ENCODE measurements at regions not wholly inside any gene's neighbourhood (a gene's known extent, or its start where the extent isn't known, plus 50 kb on each side); places are given as distances from the start of the nearest gene placed in this dataset.

GRCh38 chr14:104262515-104263514, 124.4 kb downstream of the KIF26A start:
- H3K4me3 ChIP-seq, result no peak overlapping the region
- no peaks in the 10 kb centered on the region for H3K9me3 ChIP-seq
- TF ChIP-seq, protein P1, sequence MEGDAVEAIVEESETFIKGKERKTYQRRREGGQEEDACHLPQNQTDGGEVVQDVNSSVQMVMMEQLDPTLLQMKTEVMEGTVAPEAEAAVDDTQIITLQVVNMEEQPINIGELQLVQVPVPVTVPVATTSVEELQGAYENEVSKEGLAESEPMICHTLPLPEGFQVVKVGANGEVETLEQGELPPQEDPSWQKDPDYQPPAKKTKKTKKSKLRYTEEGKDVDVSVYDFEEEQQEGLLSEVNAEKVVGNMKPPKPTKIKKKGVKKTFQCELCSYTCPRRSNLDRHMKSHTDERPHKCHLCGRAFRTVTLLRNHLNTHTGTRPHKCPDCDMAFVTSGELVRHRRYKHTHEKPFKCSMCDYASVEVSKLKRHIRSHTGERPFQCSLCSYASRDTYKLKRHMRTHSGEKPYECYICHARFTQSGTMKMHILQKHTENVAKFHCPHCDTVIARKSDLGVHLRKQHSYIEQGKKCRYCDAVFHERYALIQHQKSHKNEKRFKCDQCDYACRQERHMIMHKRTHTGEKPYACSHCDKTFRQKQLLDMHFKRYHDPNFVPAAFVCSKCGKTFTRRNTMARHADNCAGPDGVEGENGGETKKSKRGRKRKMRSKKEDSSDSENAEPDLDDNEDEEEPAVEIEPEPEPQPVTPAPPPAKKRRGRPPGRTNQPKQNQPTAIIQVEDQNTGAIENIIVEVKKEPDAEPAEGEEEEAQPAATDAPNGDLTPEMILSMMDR (IDR thresholded peaks at IDR 0.05), result no peak
- TF ChIP-seq POLR2AphosphoS5 (IDR thresholded peaks at IDR 0.05), result no peak
- no peak for TF ChIP-seq POLR2A (IDR thresholded peaks at IDR 0.05)
- WGBS, 2 donors (ENCODE audit: low coverage in 1 of 2), result 84% methylated on average over 8 of the region's 16 CpGs; no CpG with 5 or more reads in 1 of the 2 donors
- no peak overlapping the region for H3K27ac ChIP-seq
- H3K27me3 ChIP-seq, result no peaks in the 10 kb centered on the region
- intact Hi-C loops (cut with DNase I; ENCODE audit: low total_unique reads) (no loop called here), in situ Hi-C loops (cut with MboI; ENCODE audit: low pct_ligation_motif_present in 1 of 4, low pct_unique_long_range_greater_than_20kb in 1 of 4, low sequenced_read_pairs in 3 of 4) (no loop called here)
- H3K36me3 ChIP-seq, result no peaks in the 10 kb centered on the region
- peak; percentile 3 for DNase-seq
- H3K4me1 ChIP-seq, result peaks cover 0 to 7% (median 6%) of the 10 kb centered on the region in 4 donors

DNA sequence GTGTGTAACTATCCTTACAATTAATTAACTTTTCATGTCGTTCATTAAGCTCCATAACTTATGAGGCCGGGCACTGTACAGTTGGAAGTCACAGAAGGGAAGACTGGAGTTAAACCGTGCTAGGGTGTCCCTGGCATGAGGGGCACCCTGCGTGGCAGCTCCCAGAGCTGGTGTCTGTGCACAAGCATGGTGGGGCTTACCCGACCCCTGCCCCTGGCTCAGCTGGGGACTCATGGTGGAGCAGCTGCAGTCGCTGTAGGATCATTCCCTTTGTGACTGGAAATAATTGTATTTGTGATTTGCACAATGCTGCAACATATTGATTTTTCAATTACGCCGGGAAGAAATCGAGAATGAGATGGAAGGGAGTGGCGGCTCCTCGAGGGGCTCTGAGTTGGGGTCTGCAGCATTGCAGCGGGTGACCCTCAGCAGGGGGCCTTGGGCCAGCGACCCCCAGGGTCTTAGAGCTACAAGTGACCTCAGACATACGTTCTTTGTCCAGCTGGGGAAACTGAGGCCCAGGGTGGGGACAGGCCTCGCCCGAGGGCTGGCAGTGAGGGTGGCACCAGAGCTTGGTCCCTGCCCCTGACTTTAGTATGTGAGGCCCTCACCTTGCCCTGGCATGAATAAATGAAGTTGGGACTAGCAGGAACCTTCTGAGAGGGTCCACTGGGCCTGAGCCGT, 125.4 kb downstream of the KIF26A start:
- WGBS, 2 donors (ENCODE audit: low coverage in 1 of 2), result 86 to 90% methylated on average over 8 to 17 of the region's 17 CpGs
- no peaks in the 10 kb centered on the region for H3K36me3 ChIP-seq
- no peak overlapping the region for H3K27ac ChIP-seq
- no peaks in the 10 kb centered on the region for H3K27me3 ChIP-seq
- DNase-seq, result no peak
- in situ Hi-C loops (cut with MboI; ENCODE audit: low pct_ligation_motif_present in 1 of 4, low pct_unique_long_range_greater_than_20kb in 1 of 4, low sequenced_read_pairs in 3 of 4) (no loop called here), intact Hi-C loops (cut with DNase I; ENCODE audit: low total_unique reads) (no loop called here)
- H3K4me3 ChIP-seq, result no peak overlapping the region
- peaks cover 0 to 9% (median 6%) of the 10 kb centered on the region in 4 donors for H3K4me1 ChIP-seq
- TF ChIP-seq POLR2A (IDR thresholded peaks at IDR 0.05), result no peak
- TF ChIP-seq, protein P1 (IDR thresholded peaks at IDR 0.05), result no peak
- TF ChIP-seq POLR2AphosphoS5 (IDR thresholded peaks at IDR 0.05), result no peak
- no peak for TF ChIP-seq EP300 (IDR thresholded peaks at IDR 0.05; ENCODE audit: low read depth)
- H3K9me3 ChIP-seq, result no peaks in the 10 kb centered on the region

- Histone ChIP-seq H3K27me3 (no peaks in the 10 kb centered on the region), H3K36me3 (no peaks in the 10 kb centered on the region), H3K4me3 (no peak overlapping the region), H3K4me1 (peaks cover 0 to 9% (median 6%) of the 10 kb centered on the region in 4 donors), H3K27ac (no peak overlapping the region), H3K9me3 (no peaks in the 10 kb centered on the region)
- WGBS, 2 donors (ENCODE audit: low coverage in 1 of 2), result 80% methylated on average over 17 of the region's 20 CpGs; no CpG with 5 or more reads in 1 of the 2 donors
- intact Hi-C loops (cut with DNase I; ENCODE audit: low total_unique reads), result no loop called here
- DNase-seq, result no peak
- in situ Hi-C loops (cut with MboI; ENCODE audit: low pct_ligation_motif_present in 1 of 4, low pct_unique_long_range_greater_than_20kb in 1 of 4, low sequenced_read_pairs in 3 of 4), result no loop called here
- no peak for TF ChIP-seq EP300 (IDR thresholded peaks at IDR 0.05; ENCODE audit: low read depth)
- TF ChIP-seq, protein P1 (IDR thresholded peaks at IDR 0.05), result no peak
- TF ChIP-seq POLR2AphosphoS5 (IDR thresholded peaks at IDR 0.05), result no peak
- no peak for TF ChIP-seq POLR2A (IDR thresholded peaks at IDR 0.05)
Measured at GRCh38 chr14:104264495-104265265, 126.3 kb downstream of the KIF26A start.
